HepG2 (cell line): ENCODE measurements at regions not wholly inside any gene's neighbourhood (a gene's known extent, or its start where the extent isn't known, plus 50 kb on each side); places are given as distances from the start of the nearest gene placed in this dataset.

Experiments used
- ATAC-seq: fragments of 200-7000 bp; cut with Tn5 transposase; 3 replicates; pipeline ENCODE4 v1.9.1; 2020; ENCODE audit warnings: mild to moderate bottlenecking, moderate library complexity
- BruUV-seq: library from RNA; stranded (reverse); fragments of 400-500 nt; replicated peaks from 2 replicates; lab custom pipeline; 2021; lab: Mats Ljungman, UMichigan
- CTCF ChIA-PET: fragments of 300-600 bp; formaldehyde crosslinking; extraction: SDS; loops from one replicate; lab custom pipeline; 2021; ENCODE audit warnings: low total read pairs, inconsistent platforms, low intra/inter-chr PET ratio; lab: Yijun Ruan, JAX
- POLR2A ChIA-PET: fragments of 350-600 bp; sonication (Branson Sonifier 250); formaldehyde crosslinking; loops from one replicate; lab custom pipeline; 2020; ENCODE audit warnings: antibody characterized with exemption, inconsistent platforms; lab: Yijun Ruan, JAX
- DNase-seq: peaks from one replicate; pipeline ENCODE4 v3.0.0-alpha.2; 2015; ENCODE audit warnings: low spot score
- FAIRE-seq: peaks from 3 replicates; lab custom pipeline; 2011; peaks lifted over from hg19 to GRCh38; lab: Jason Lieb, UNC
- H2AFZ ChIP-seq: one replicate; pipeline ENCODE4 v1.6.1; 2011; ENCODE audit warnings: low read length, inconsistent platforms
- H3K27ac ChIP-seq: fragments of 300-600 bp; 3 replicates; pipeline ENCODE4 v1.8.0; 2011; ENCODE audit warnings: mixed run types, mild to moderate bottlenecking, mixed read lengths, low read length, inconsistent platforms; ENCODE audit not compliant: insufficient read depth; ENCODE audit errors: extremely low read length
- H3K27me3 ChIP-seq, 2 experiments: fragments of 200-600 bp in 1 of 2; 2 replicates in 1 of 2; 3 replicates in 1 of 2; pipeline versions ENCODE4 v1.6.0 to v1.8.0; 2011; ENCODE audit warnings: low read length in 2 of 2, mild to moderate bottlenecking in 2 of 2, moderate library complexity in 2 of 2, inconsistent platforms in 1 of 2; ENCODE audit not compliant: insufficient read depth in 2 of 2, control insufficient read depth in 1 of 2
- H3K36me3 ChIP-seq, 2 experiments: fragments of 200-600 bp in 1 of 2; replicated peaks in 1 of 2; 2 replicates in 1 of 2; 3 replicates in 1 of 2; pipeline versions ENCODE4 v1.5.1 to v1.8.0; 2011; ENCODE audit warnings: low read length in 2 of 2, inconsistent platforms in 1 of 2; ENCODE audit not compliant: insufficient read depth in 2 of 2, control insufficient read depth in 1 of 2
- H3K4me1 ChIP-seq: 2 replicates; pipeline ENCODE4 v1.5.1; 2012; ENCODE audit warnings: low read length, inconsistent platforms; ENCODE audit not compliant: insufficient read depth
- H3K4me2 ChIP-seq: 2 replicates; pipeline ENCODE4 v1.6.0; 2011; ENCODE audit warnings: low read depth, low read length, inconsistent platforms
- H3K4me3 ChIP-seq, 3 experiments: fragments of 200-600 bp in 1 of 3; sonication (generic), shearing (Covaris generic) in 1 of 3; replicated peaks in 1 of 3; 2 replicates each; pipeline ENCODE4 v1.5.1; 2011 to 2016; ENCODE audit warnings: low read length in 3 of 3, inconsistent platforms in 2 of 3, low read depth in 2 of 3, mild to moderate bottlenecking in 2 of 3, control low read depth in 1 of 3, mixed read lengths in 1 of 3; ENCODE audit not compliant: insufficient read depth in 1 of 3
- H3K79me2 ChIP-seq: one replicate; pipeline ENCODE4 v1.6.1; 2011; ENCODE audit warnings: low read length, inconsistent platforms; ENCODE audit not compliant: insufficient read depth
- H3K9ac ChIP-seq: 2 replicates; pipeline ENCODE4 v1.6.0; 2011; ENCODE audit warnings: mild to moderate bottlenecking, low read depth, low read length, inconsistent platforms; ENCODE audit not compliant: insufficient read depth
- H3K9me3 ChIP-seq: 2 replicates; pipeline ENCODE4 v1.5.1; 2012; ENCODE audit warnings: mild to moderate bottlenecking, low read length
- H4K20me1 ChIP-seq: 2 replicates; pipeline ENCODE4 v1.6.0; 2011; ENCODE audit warnings: inconsistent platforms, mild to moderate bottlenecking, low read length, moderate library complexity; ENCODE audit not compliant: insufficient read depth
- GABPA ChIP-seq, 2 experiments: IDR thresholded peaks; 2 replicates each; pipeline ENCODE4 v1.6.1; 2011 to 2016; ENCODE audit warnings: low read depth in 2 of 2, low read length in 1 of 2, missing biosample characterization in 1 of 2, missing genetic modification characterization in 1 of 2
- KAT8 ChIP-seq: IDR thresholded peaks from 2 replicates; pipeline ENCODE4 v1.6.1; 2016; ENCODE audit warnings: missing genetic modification reagents, missing compliant biosample characterization
- KDM6A ChIP-seq: IDR thresholded peaks from 2 replicates; pipeline ENCODE4 v1.6.1; 2016; ENCODE audit warnings: low read depth
- MAFG ChIP-seq: sonication (generic); formaldehyde crosslinking; IDR thresholded peaks from 2 replicates; pipeline ENCODE4 v1.5.1; 2020; ENCODE audit warnings: mild to moderate bottlenecking, missing genetic modification reagents
- MED13 ChIP-seq: sonication (generic); formaldehyde crosslinking; IDR thresholded peaks from 2 replicates; pipeline ENCODE4 v1.5.0; 2020; ENCODE audit warnings: missing genetic modification reagents
- PHF20 ChIP-seq: sonication (generic); formaldehyde crosslinking; IDR thresholded peaks from 2 replicates; pipeline ENCODE4 v1.5.0; 2020; ENCODE audit warnings: mild to moderate bottlenecking, missing genetic modification reagents
- PTBP1 ChIP-seq: fragments of 200-400 bp; formaldehyde crosslinking; IDR thresholded peaks from 2 replicates; pipeline ENCODE4 v1.6.1; 2018; ENCODE audit warnings: low read length, low read depth; ENCODE audit not compliant: poor library complexity, severe bottlenecking
- RBM39 ChIP-seq: fragments of 200-400 bp; formaldehyde crosslinking; IDR thresholded peaks from one replicate; pipeline ENCODE4 v1.6.1; 2018; ENCODE audit warnings: antibody characterized with exemption, mild to moderate bottlenecking, low read depth, low read length; ENCODE audit not compliant: poor library complexity, severe bottlenecking
- SRF ChIP-seq: IDR thresholded peaks from 2 replicates; pipeline ENCODE4 v1.6.1; 2011; ENCODE audit warnings: mild to moderate bottlenecking, low read depth, low read length, moderate library complexity
- ZBTB3 ChIP-seq: sonication (generic); formaldehyde crosslinking; IDR thresholded peaks from 2 replicates; pipeline ENCODE4 v1.4.0; 2020; ENCODE audit warnings: low read depth, mild to moderate bottlenecking, moderate library complexity, missing genetic modification reagents, borderline replicate concordance
- ZKSCAN1 ChIP-seq: fragments of 150-350 bp; IDR thresholded peaks from 2 replicates; pipeline ENCODE4 v1.6.1; 2014; ENCODE audit warnings: low read length
- WGBS: methylation state at CpG from one replicate; pipeline ENCODE4 v1.1.6; 2017; ENCODE audit warnings: low lambda C conversion rate; 5-methylcytosine and 5-hydroxymethylcytosine counted together
- in situ Hi-C: cut with HindIII; loops from 2 replicates; pipeline ENCODE4 v1.10.0; 2017; ENCODE audit warnings: low pct_unique_long_range_greater_than_20kb; ENCODE audit not compliant: extremely low pct_ligation_motif_present
- intact Hi-C: fragments of 100-400 bp; cut with micrococcal nuclease; formaldehyde crosslinking; loops from one replicate; pipeline ENCODE4 v1.10.0; 2022; ENCODE audit not compliant: unreplicated experiment
- TF ChIP-seq, protein P1 (sequence below): IDR thresholded peaks from 2 replicates; pipeline ENCODE4 v1.6.1; 2016
- TF ChIP-seq, protein P2 (sequence below): sonication (generic); formaldehyde crosslinking; IDR thresholded peaks from 2 replicates; pipeline ENCODE4 v1.4.0; 2020; ENCODE audit warnings: low read depth, mild to moderate bottlenecking, missing genetic modification reagents
- TF ChIP-seq, protein P3 (sequence below): sonication (generic); formaldehyde crosslinking; IDR thresholded peaks from 2 replicates; pipeline ENCODE4 v1.8.0; 2022; ENCODE audit warnings: mild to moderate bottlenecking, missing genetic modification reagents, moderate library complexity

DNA sequence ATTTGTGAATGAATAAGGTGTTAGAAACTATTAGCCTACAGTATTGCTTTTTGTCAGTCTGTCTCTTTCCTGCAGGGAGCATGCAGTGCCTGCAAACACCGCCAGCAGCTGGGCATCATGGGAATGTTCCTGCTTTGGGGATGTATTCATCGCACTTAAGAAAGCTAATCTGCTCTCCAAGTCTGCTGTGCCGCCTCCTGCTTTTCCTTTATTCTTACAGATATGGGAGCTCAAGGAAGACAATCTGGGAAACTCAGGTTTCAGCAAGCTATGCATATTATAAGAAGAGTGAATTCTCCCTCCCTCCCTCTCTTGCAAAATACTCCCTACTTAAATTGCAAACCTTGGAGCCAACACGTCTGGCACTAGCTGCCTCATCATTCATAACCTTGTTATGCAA, 479.2 kb upstream of the ACVR2A start:
- BruUV-seq, result no TSS peak
- H3K4me1 ChIP-seq, result 0 out of 2 replicates have a peak, but pooled peaks cover 5% of the 10 kb centered on the region
- ATAC-seq, result peak; percentile 46
- no peaks in the 10 kb centered on the region for H3K36me3 ChIP-seq
- no peaks in the 10 kb centered on the region for H3K79me2 ChIP-seq
- CTCF ChIA-PET, result no interaction called here
- no peak overlapping the region for H3K9ac ChIP-seq
- peak overlapping the region; percentile 85 for H2AFZ ChIP-seq
- no peaks in the 10 kb centered on the region for H3K27me3 ChIP-seq
- 64% methylated on average over 4 of the region's 4 CpGs for WGBS
- FAIRE-seq, result no peak
- intact Hi-C loops, result no loop called here
- POLR2A ChIA-PET, result no interaction called here
- H3K27ac ChIP-seq, result no peak overlapping the region
- no peaks in the 10 kb centered on the region for H3K9me3 ChIP-seq
- H3K4me2 ChIP-seq, result peak overlapping the region; percentile 71
- in situ Hi-C loops, result no loop called here
- no peaks in the 10 kb centered on the region for H4K20me1 ChIP-seq
- no peak overlapping the region for H3K4me3 ChIP-seq
- no peak for TF ChIP-seq ZBTB3 (CRISPR knock-in tag)
- TF ChIP-seq RBM39, result no peak
- TF ChIP-seq, all 625 proteins: peak for 0
- no peak for DNase-seq

DNA sequence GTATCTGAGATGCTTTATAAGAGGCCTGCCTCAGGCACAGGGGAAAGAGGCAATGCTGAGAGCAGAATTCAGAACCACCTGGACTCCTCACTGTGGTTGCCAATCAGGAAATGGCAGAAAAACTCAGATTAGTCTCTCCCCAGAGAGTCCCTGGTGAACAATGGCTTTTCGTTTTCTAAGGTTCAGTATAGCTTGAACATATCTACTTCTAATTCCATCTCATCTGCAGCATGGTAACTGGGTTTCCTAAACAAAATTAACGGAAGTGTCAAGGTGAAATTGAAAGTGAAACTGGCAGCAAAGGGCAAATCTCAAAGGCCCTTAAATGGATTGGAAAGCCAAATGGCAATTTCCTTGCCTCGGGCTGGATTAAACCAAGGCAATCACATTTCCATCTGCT, 480.2 kb upstream of the ACVR2A start:
- ChIA-PET POLR2A (no interaction called here), CTCF (no interaction called here)
- Histone ChIP-seq H3K4me1 (0 out of 2 replicates have a peak, but pooled peaks cover 5% of the 10 kb centered on the region), H3K9ac (peak overlapping the region; percentile 47; the same call in 1 of the 2 replicates), H3K36me3 (no peaks in the 10 kb centered on the region), H3K4me3 (peak overlapping the region; percentile 45 to 54 (median 48); a peak in 5 of 6 replicates), H3K9me3 (no peaks in the 10 kb centered on the region), H3K79me2 (no peaks in the 10 kb centered on the region), H2AFZ (peak overlapping the region; percentile 85), H4K20me1 (no peaks in the 10 kb centered on the region), H3K27me3 (no peaks in the 10 kb centered on the region), H3K4me2 (peak overlapping the region; percentile 71), H3K27ac (no peak overlapping the region)
- FAIRE-seq (no peak), DNase-seq (no peak), ATAC-seq (peak; percentile 82)
- intact Hi-C loops, result no loop called here
- no TSS peak for BruUV-seq
- 8% methylated on average over 3 of the region's 3 CpGs for WGBS
- in situ Hi-C loops, result no loop called here
- no peak for TF ChIP-seq KDM6A
- no peak for TF ChIP-seq ZKSCAN1
- TF ChIP-seq, protein P1, sequence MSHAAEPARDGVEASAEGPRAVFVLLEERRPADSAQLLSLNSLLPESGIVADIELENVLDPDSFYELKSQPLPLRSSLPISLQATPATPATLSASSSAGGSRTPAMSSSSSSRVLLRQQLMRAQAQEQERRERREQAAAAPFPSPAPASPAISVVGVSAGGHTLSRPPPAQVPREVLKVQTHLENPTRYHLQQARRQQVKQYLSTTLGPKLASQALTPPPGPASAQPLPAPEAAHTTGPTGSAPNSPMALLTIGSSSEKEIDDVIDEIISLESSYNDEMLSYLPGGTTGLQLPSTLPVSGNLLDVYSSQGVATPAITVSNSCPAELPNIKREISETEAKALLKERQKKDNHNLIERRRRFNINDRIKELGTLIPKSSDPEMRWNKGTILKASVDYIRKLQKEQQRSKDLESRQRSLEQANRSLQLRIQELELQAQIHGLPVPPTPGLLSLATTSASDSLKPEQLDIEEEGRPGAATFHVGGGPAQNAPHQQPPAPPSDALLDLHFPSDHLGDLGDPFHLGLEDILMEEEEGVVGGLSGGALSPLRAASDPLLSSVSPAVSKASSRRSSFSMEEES (CRISPR knock-in tag), result no peak
- 0 out of 2 replicates have a peak, but pooled peaks have one; percentile 32 for TF ChIP-seq PHF20
- TF ChIP-seq MED13 (CRISPR knock-in tag), result no peak
- TF ChIP-seq, protein P2, sequence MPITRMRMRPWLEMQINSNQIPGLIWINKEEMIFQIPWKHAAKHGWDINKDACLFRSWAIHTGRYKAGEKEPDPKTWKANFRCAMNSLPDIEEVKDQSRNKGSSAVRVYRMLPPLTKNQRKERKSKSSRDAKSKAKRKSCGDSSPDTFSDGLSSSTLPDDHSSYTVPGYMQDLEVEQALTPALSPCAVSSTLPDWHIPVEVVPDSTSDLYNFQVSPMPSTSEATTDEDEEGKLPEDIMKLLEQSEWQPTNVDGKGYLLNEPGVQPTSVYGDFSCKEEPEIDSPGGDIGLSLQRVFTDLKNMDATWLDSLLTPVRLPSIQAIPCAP (CRISPR knock-in tag), result peak; percentile 99
- no peak for TF ChIP-seq PTBP1
- no peak for TF ChIP-seq MAFG
- peak; percentile 46; the same call in 1 of the 2 replicates for TF ChIP-seq KAT8 (CRISPR knock-in tag)
- no peak for TF ChIP-seq GABPA (IDR thresholded peaks at IDR 0.05; ENCODE audit: low read depth, low read length)
- peak; percentile 50 for TF ChIP-seq GABPA (CRISPR knock-in tag; IDR thresholded peaks at IDR 0.05; ENCODE audit: low read depth)
- peak; percentile 36; the same call in 1 of the 2 replicates for TF ChIP-seq SRF
- TF ChIP-seq, protein P3, sequence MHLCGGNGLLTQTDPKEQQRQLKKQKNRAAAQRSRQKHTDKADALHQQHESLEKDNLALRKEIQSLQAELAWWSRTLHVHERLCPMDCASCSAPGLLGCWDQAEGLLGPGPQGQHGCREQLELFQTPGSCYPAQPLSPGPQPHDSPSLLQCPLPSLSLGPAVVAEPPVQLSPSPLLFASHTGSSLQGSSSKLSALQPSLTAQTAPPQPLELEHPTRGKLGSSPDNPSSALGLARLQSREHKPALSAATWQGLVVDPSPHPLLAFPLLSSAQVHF (CRISPR knock-in tag), result no peak
